ENCODE measurements at regions not wholly inside any gene's neighbourhood (a gene's known extent, or its start where the extent isn't known, plus 50 kb on each side); places are given as distances from the start of the nearest gene placed in this dataset.

DNA sequence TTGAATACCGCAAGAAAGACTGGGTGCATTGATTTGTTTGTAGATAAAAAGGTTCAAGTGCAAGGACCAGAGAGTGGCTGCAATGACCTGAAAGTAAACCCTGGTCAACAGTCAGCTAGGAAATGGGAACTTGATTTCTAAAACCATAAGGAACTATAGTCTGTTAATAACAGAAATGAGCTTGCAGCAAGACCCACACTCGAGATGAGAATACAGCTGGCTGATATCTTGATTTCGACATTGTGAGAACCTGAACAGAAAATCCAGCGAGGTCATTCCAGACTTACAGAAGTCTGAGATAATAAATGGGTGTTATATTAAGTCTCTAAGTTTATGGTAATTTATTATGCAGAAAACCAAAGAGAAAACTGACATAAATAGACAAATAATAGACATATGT lies 177.3 kb downstream of the NFKBIZ start:
- H3K4me3 ChIP-seq (ENCODE audit: low read depth, low read length): no peak overlapping the region
- no peaks in the 10 kb centered on the region for H3K36me3 ChIP-seq (ENCODE audit: control insufficient read depth, insufficient read depth, low read length)
- DNase-seq (ENCODE audit: low read depth): no peak
- no peak for FAIRE-seq
- no peak for TF ChIP-seq CTCF (IDR thresholded peaks at IDR 0.05; ENCODE audit: insufficient read depth, low read length, severe bottlenecking)
- H3K27me3 ChIP-seq (ENCODE audit: control insufficient read depth, insufficient read depth, low read length): no peaks in the 10 kb centered on the region

GRCh38 chr3:102030661-102031060 lies 181.3 kb downstream of the NFKBIZ start:
- Histone ChIP-seq H3K27me3 (ENCODE audit: control insufficient read depth, insufficient read depth, low read length) (no peaks in the 10 kb centered on the region), H3K4me3 (ENCODE audit: low read depth, low read length) (no peak overlapping the region), H3K36me3 (ENCODE audit: control insufficient read depth, insufficient read depth, low read length) (no peaks in the 10 kb centered on the region)
- TF ChIP-seq CTCF (IDR thresholded peaks at IDR 0.05; ENCODE audit: insufficient read depth, low read length, severe bottlenecking): no peak
- FAIRE-seq (no peak), DNase-seq (ENCODE audit: low read depth) (no peak)

DNA sequence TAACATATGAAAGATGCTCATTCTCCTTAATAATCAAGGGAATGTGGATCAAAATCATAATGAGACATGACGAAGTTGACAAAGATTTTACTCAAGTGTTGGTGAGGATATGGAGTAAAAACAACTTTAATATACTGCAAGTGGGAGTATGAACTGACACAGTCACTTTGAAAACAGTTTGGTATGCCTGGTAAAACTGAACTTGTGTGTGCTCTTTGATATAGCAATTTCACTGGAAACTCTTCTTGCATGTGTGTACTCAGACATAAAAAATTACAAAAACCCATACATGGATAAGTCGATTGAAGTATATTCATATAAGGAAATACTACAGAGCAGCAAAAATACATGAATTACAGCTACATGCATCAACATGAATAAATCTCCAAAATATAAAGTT lies 182.5 kb downstream of the NFKBIZ start:
- Histone ChIP-seq H3K36me3 (ENCODE audit: control insufficient read depth, insufficient read depth, low read length) (no peaks in the 10 kb centered on the region), H3K27me3 (ENCODE audit: control insufficient read depth, insufficient read depth, low read length) (no peaks in the 10 kb centered on the region)
- no peak for FAIRE-seq

GRCh38 chr3:102032491-102033383 lies 183.4 kb downstream of the NFKBIZ start:
- no peak for DNase-seq (ENCODE audit: low read depth)
- no peaks in the 10 kb centered on the region for H3K36me3 ChIP-seq (ENCODE audit: control insufficient read depth, insufficient read depth, low read length)
- TF ChIP-seq CTCF (IDR thresholded peaks at IDR 0.05; ENCODE audit: insufficient read depth, low read length, severe bottlenecking): no peak
- H3K27me3 ChIP-seq (ENCODE audit: control insufficient read depth, insufficient read depth, low read length): no peaks in the 10 kb centered on the region
- FAIRE-seq: no peak
- no peak overlapping the region for H3K4me3 ChIP-seq (ENCODE audit: low read depth, low read length)

More for the DNA sequence above, 182.5 kb downstream of the NFKBIZ start:
- H3K4me3 ChIP-seq (ENCODE audit: low read depth, low read length): no peak overlapping the region
- TF ChIP-seq CTCF (IDR thresholded peaks at IDR 0.05; ENCODE audit: insufficient read depth, low read length, severe bottlenecking): no peak
- no peak for DNase-seq (ENCODE audit: low read depth)

DNA sequence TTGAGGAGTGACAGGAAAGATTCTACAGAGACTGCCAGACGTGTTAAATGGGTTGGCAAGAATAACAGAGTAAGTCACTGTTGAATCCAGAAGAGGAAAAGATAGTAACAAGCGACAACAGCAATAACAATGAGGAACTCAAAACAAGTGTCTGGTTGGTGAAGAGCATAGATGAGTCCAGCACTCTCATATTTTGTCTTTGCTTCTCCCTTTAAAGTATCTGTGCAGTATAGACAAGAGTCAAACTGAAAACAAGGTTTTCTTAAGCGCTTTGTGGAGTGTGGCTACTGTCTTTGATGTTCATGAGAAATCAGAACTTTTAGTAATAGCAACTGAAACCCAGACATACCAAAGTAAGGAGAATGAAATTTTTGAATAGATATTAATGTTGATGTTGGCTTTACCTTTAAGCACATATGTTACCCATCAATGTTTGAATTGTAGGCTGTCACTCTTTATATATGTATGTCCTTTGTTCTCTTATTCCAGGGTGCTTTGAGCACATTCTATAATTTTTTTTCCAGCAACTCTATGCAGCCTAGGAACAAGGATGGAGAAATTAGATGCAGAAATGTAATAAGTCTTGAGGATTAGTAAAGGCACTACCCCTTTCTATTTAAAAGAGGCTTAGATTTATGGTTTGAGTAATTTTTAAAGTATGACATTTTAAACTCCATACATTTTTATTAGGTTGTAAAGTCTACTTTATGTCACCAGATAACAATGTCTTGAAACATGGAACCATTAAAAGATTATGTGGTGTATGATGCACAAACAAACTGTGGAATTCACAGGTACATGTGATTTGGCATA lies 185.5 kb downstream of the NFKBIZ start:
- no peaks in the 10 kb centered on the region for H3K36me3 ChIP-seq (ENCODE audit: control insufficient read depth, insufficient read depth, low read length)

More for the DNA sequence above, 185.5 kb downstream of the NFKBIZ start:
- Histone ChIP-seq H3K4me3 (ENCODE audit: low read depth, low read length) (no peak overlapping the region), H3K27me3 (ENCODE audit: control insufficient read depth, insufficient read depth, low read length) (no peaks in the 10 kb centered on the region)
- FAIRE-seq: no peak
- no peak for TF ChIP-seq CTCF (IDR thresholded peaks at IDR 0.05; ENCODE audit: insufficient read depth, low read length, severe bottlenecking)
- DNase-seq (ENCODE audit: low read depth): no peak
